Mesendoderm (in vitro differentiated cells): ENCODE measurements at regions not wholly inside any gene's neighbourhood (a gene's known extent, or its start where the extent isn't known, plus 50 kb on each side); places are given as distances from the start of the nearest gene placed in this dataset.
A peak's percentile ranks its signal among the peaks of the same experiment; 100 is the strongest.

ENCODE experiments used
- DNase-seq: peaks from one replicate; pipeline ENCODE4 v3.0.0; 2013
- H2AK5ac ChIP-seq: 2 replicates; pipeline ENCODE4 v1.6.1; 2013; ENCODE audit warnings: low read length, inconsistent platforms
- H2BK120ac ChIP-seq: 2 replicates; pipeline ENCODE4 v1.6.1; 2013; ENCODE audit warnings: low read depth, mild to moderate bottlenecking, low read length, moderate library complexity, mixed read lengths
- H2BK15ac ChIP-seq: replicated peaks from 2 replicates; pipeline ENCODE4 v1.6.1; 2013; ENCODE audit warnings: low read depth, mild to moderate bottlenecking, moderate library complexity
- H2BK5ac ChIP-seq: 2 replicates; pipeline ENCODE4 v1.6.1; 2013; ENCODE audit warnings: low read length, inconsistent platforms
- H3K18ac ChIP-seq: 2 replicates; pipeline ENCODE4 v1.6.1; 2013; ENCODE audit warnings: mild to moderate bottlenecking, low read length, mixed read lengths
- H3K23ac ChIP-seq: one replicate; pipeline ENCODE4 v1.6.1; 2013; ENCODE audit warnings: low read length
- H3K27ac ChIP-seq: 2 replicates; pipeline ENCODE4 v1.5.1; 2013; ENCODE audit warnings: low read depth, mild to moderate bottlenecking, inconsistent platforms, low read length, moderate library complexity
- H3K27me3 ChIP-seq: 2 replicates; pipeline ENCODE4 v1.6.1; 2013; ENCODE audit warnings: low read length, control low read depth, mild to moderate bottlenecking, inconsistent platforms; ENCODE audit not compliant: insufficient read depth, poor library complexity
- H3K36me3 ChIP-seq: 2 replicates; pipeline ENCODE4 v1.6.1; 2013; ENCODE audit warnings: low read length, inconsistent platforms; ENCODE audit not compliant: control insufficient read depth, insufficient read depth
- H3K4ac ChIP-seq: one replicate; pipeline ENCODE4 v1.6.1; 2013; ENCODE audit warnings: low read depth, mild to moderate bottlenecking, low read length, moderate library complexity
- H3K4me1 ChIP-seq: 2 replicates; pipeline ENCODE4 v1.6.1; 2013; ENCODE audit warnings: low read depth, low read length, inconsistent platforms; ENCODE audit not compliant: control insufficient read depth
- H3K4me2 ChIP-seq: 2 replicates; pipeline ENCODE4 v1.6.1; 2013; ENCODE audit warnings: low read length
- H3K4me3 ChIP-seq: 2 replicates; pipeline ENCODE4 v1.5.1; 2013; ENCODE audit warnings: mild to moderate bottlenecking, low read length
- H3K56ac ChIP-seq: one replicate; pipeline ENCODE4 v1.6.1; 2013; ENCODE audit warnings: low read length
- H3K79me1 ChIP-seq: 2 replicates; pipeline ENCODE4 v1.6.1; 2013; ENCODE audit warnings: low read length, inconsistent platforms
- H3K79me2 ChIP-seq: 2 replicates; pipeline ENCODE4 v1.6.1; 2013; ENCODE audit warnings: mild to moderate bottlenecking, low read length; ENCODE audit not compliant: control insufficient read depth, insufficient read depth
- H3K9ac ChIP-seq: 2 replicates; pipeline ENCODE4 v1.6.1; 2013; ENCODE audit warnings: low read length, inconsistent platforms
- H4K5ac ChIP-seq: one replicate; pipeline ENCODE4 v1.6.1; 2013; ENCODE audit warnings: low read length
- H4K8ac ChIP-seq: one replicate; pipeline ENCODE4 v1.6.1; 2013; ENCODE audit warnings: low read depth, mild to moderate bottlenecking, control low read depth, low read length, moderate library complexity
- WGBS: extraction: QIAGEN DNeasy Blood & Tissue Kit; methylation state at CpG from one replicate; pipeline ENCODE4 v1.1.7; 2013; ENCODE audit warnings: low lambda C conversion rate, missing lambda C conversion rate; ENCODE audit not compliant: insufficient coverage; ENCODE audit errors: extremely low coverage; 5-methylcytosine and 5-hydroxymethylcytosine counted together

- WGBS: no CpG with 5 or more reads among the region's 4 CpGs
- Histone ChIP-seq H3K4me2 (no peak overlapping the region), H3K23ac (no peak overlapping the region), H3K4ac (no peak overlapping the region), H3K27me3 (no peaks in the 10 kb centered on the region), H3K36me3 (no peaks in the 10 kb centered on the region), H3K9ac (no peak overlapping the region), H2BK5ac (no peak overlapping the region), H3K4me3 (no peak overlapping the region), H2AK5ac (no peak overlapping the region), H4K5ac (no peak overlapping the region), H3K56ac (no peak overlapping the region), H2BK120ac (no peak overlapping the region), H3K27ac (no peak overlapping the region), H3K79me2 (no peaks in the 10 kb centered on the region), H2BK15ac (no peak overlapping the region), H3K79me1 (no peaks in the 10 kb centered on the region), H4K8ac (no peak overlapping the region), H3K18ac (no peak overlapping the region), H3K4me1 (no peaks in the 10 kb centered on the region)
- DNase-seq: no peak
These were observed 271.0 kb upstream of the ADAMTSL1 start for GRCh38 chr9:18202924-18203323.

- no CpG with 5 or more reads among the region's 3 CpGs for WGBS
- no peak overlapping the region for H3K18ac ChIP-seq
These were observed 266.2 kb upstream of the ADAMTSL1 start for GRCh38 chr9:18207735-18208134.

GRCh38 chr9:18208166-18209059 lies 265.5 kb upstream of the ADAMTSL1 start:
- no peak overlapping the region for H4K8ac ChIP-seq
- no peak overlapping the region for H3K4ac ChIP-seq
- H2BK15ac ChIP-seq: no peak overlapping the region
- no peaks in the 10 kb centered on the region for H3K4me1 ChIP-seq
- no peaks in the 10 kb centered on the region for H3K36me3 ChIP-seq
- H3K27me3 ChIP-seq: no peaks in the 10 kb centered on the region
- H3K56ac ChIP-seq: no peak overlapping the region
- no peak overlapping the region for H3K27ac ChIP-seq
- no peaks in the 10 kb centered on the region for H3K79me2 ChIP-seq
- H3K9ac ChIP-seq: no peak overlapping the region
- H3K4me2 ChIP-seq: no peak overlapping the region
- H3K23ac ChIP-seq: no peak overlapping the region
- H2BK5ac ChIP-seq: no peak overlapping the region
- no peaks in the 10 kb centered on the region for H3K79me1 ChIP-seq
- WGBS: no CpG with 5 or more reads among the region's 3 CpGs
- no peak overlapping the region for H4K5ac ChIP-seq
- DNase-seq: peak; percentile 79
- H2AK5ac ChIP-seq: no peak overlapping the region
- H3K18ac ChIP-seq: no peak overlapping the region
- H2BK120ac ChIP-seq: no peak overlapping the region
- H3K4me3 ChIP-seq: no peak overlapping the region

More at GRCh38 chr9:18207735-18208134, 266.2 kb upstream of the ADAMTSL1 start:
- Histone ChIP-seq H3K79me1 (no peaks in the 10 kb centered on the region), H3K23ac (no peak overlapping the region), H2BK120ac (no peak overlapping the region), H2BK5ac (no peak overlapping the region), H3K27ac (no peak overlapping the region), H3K27me3 (no peaks in the 10 kb centered on the region), H2BK15ac (no peak overlapping the region), H3K56ac (no peak overlapping the region), H3K4ac (no peak overlapping the region), H4K5ac (no peak overlapping the region), H2AK5ac (no peak overlapping the region), H3K9ac (no peak overlapping the region), H3K36me3 (no peaks in the 10 kb centered on the region), H3K4me3 (no peak overlapping the region), H3K4me2 (no peak overlapping the region), H4K8ac (no peak overlapping the region), H3K4me1 (no peaks in the 10 kb centered on the region), H3K79me2 (no peaks in the 10 kb centered on the region)
- no peak for DNase-seq

- no peak overlapping the region for H3K18ac ChIP-seq
- H2BK120ac ChIP-seq: no peak overlapping the region
- no peak overlapping the region for H3K4me3 ChIP-seq
- H3K23ac ChIP-seq: no peak overlapping the region
- H3K79me1 ChIP-seq: no peaks in the 10 kb centered on the region
- H3K4me1 ChIP-seq: no peaks in the 10 kb centered on the region
- H3K56ac ChIP-seq: no peak overlapping the region
- WGBS: no CpG with 5 or more reads among the region's 3 CpGs
- H3K36me3 ChIP-seq: no peaks in the 10 kb centered on the region
- no peak for DNase-seq
- no peak overlapping the region for H2AK5ac ChIP-seq
- H2BK5ac ChIP-seq: no peak overlapping the region
- no peaks in the 10 kb centered on the region for H3K27me3 ChIP-seq
- no peak overlapping the region for H4K8ac ChIP-seq
- no peak overlapping the region for H3K4me2 ChIP-seq
- no peak overlapping the region for H2BK15ac ChIP-seq
- H4K5ac ChIP-seq: no peak overlapping the region
- H3K9ac ChIP-seq: no peak overlapping the region
- no peaks in the 10 kb centered on the region for H3K79me2 ChIP-seq
- H3K27ac ChIP-seq: no peak overlapping the region
- no peak overlapping the region for H3K4ac ChIP-seq
These were observed 258.3 kb upstream of the ADAMTSL1 start for GRCh38 chr9:18215626-18216025.

GRCh38 chr9:18216376-18216775 lies 257.6 kb upstream of the ADAMTSL1 start:
- Histone ChIP-seq H3K79me2 (no peaks in the 10 kb centered on the region), H3K23ac (no peak overlapping the region), H3K4me2 (no peak overlapping the region), H3K36me3 (no peaks in the 10 kb centered on the region), H2BK5ac (no peak overlapping the region), H3K27me3 (no peaks in the 10 kb centered on the region), H3K18ac (no peak overlapping the region), H3K27ac (no peak overlapping the region), H4K8ac (no peak overlapping the region), H3K4me3 (no peak overlapping the region), H3K56ac (no peak overlapping the region), H3K4me1 (no peaks in the 10 kb centered on the region), H2BK120ac (no peak overlapping the region), H3K4ac (no peak overlapping the region), H2AK5ac (no peak overlapping the region), H3K79me1 (no peaks in the 10 kb centered on the region), H3K9ac (no peak overlapping the region), H2BK15ac (no peak overlapping the region), H4K5ac (no peak overlapping the region)
- no peak for DNase-seq
- no CpG with 5 or more reads among the region's 1 CpG for WGBS

GRCh38 chr9:18228101-18228500 lies 245.9 kb upstream of the ADAMTSL1 start:
- Histone ChIP-seq H3K18ac (no peak overlapping the region), H3K79me1 (no peaks in the 10 kb centered on the region), H3K4ac (no peak overlapping the region), H2BK5ac (no peak overlapping the region), H4K8ac (no peak overlapping the region), H3K79me2 (no peaks in the 10 kb centered on the region), H2BK120ac (no peak overlapping the region), H3K4me2 (no peak overlapping the region), H3K36me3 (no peaks in the 10 kb centered on the region), H3K27me3 (no peaks in the 10 kb centered on the region), H2BK15ac (no peak overlapping the region), H3K23ac (no peak overlapping the region), H3K4me1 (no peaks in the 10 kb centered on the region), H3K56ac (no peak overlapping the region), H3K4me3 (no peak overlapping the region), H3K27ac (no peak overlapping the region), H3K9ac (no peak overlapping the region), H4K5ac (no peak overlapping the region), H2AK5ac (no peak overlapping the region)
- WGBS: no CpG with 5 or more reads among the region's 3 CpGs
- DNase-seq: no peak
